H1 (cell line): ENCODE measurements at regions not wholly inside any gene's neighbourhood (a gene's known extent, or its start where the extent isn't known, plus 50 kb on each side); places are given as distances from the start of the nearest gene placed in this dataset.

ENCODE experiments used
- CTCF ChIA-PET: fragments of 300-600 bp; sonication (Branson Sonifier 250); formaldehyde crosslinking; loops from one replicate; lab custom pipeline; 2021; ENCODE audit not compliant: partially characterized antibody; lab: Charles Lee
- POLR2A ChIA-PET: fragments of 300-600 bp; sonication (Branson Sonifier 250); formaldehyde crosslinking; loops from one replicate; lab custom pipeline; 2021; ENCODE audit warnings: inconsistent platforms; ENCODE audit not compliant: partially characterized antibody; lab: Charles Lee
- DNase-seq, 2 experiments: peaks; one replicate each; pipeline versions ENCODE4 v3.0.0 to v3.0.0-alpha.2; 2010 to 2022; ENCODE audit warnings: low spot score in 2 of 2, low read depth in 1 of 2, mixed read lengths in 1 of 2
- FAIRE-seq: peaks from 2 replicates; lab custom pipeline; 2011; peaks lifted over from hg19 to GRCh38; lab: Jason Lieb, UNC
- H2AFZ ChIP-seq: 2 replicates; pipeline ENCODE4 v1.8.1; 2012; ENCODE audit warnings: low read length, inconsistent platforms
- H2AK5ac ChIP-seq: 2 replicates; pipeline ENCODE4 v1.6.1; 2013; ENCODE audit warnings: low read depth, low read length
- H2BK120ac ChIP-seq: replicated peaks from 2 replicates; pipeline ENCODE3; 2013; ENCODE audit warnings: low read depth, low read length, inconsistent platforms
- H2BK12ac ChIP-seq: 2 replicates; pipeline ENCODE4 v1.6.1; 2013; ENCODE audit warnings: low read depth, low read length
- H2BK15ac ChIP-seq: 2 replicates; pipeline ENCODE4 v1.6.1; 2013; ENCODE audit warnings: low read length
- H2BK20ac ChIP-seq: 2 replicates; pipeline ENCODE4 v1.6.1; 2013; ENCODE audit warnings: low read length
- H2BK5ac ChIP-seq: 2 replicates; pipeline ENCODE4 v1.6.1; 2013; ENCODE audit warnings: low read depth, low read length
- H3K14ac ChIP-seq: 2 replicates; pipeline ENCODE4 v1.6.1; 2013; ENCODE audit warnings: inconsistent platforms; ENCODE audit not compliant: insufficient read length
- H3K18ac ChIP-seq: 2 replicates; pipeline ENCODE4 v1.6.1; 2013; ENCODE audit warnings: low read length; ENCODE audit errors: extremely low read depth
- H3K23ac ChIP-seq: 2 replicates; pipeline ENCODE4 v1.6.1; 2013; ENCODE audit warnings: inconsistent platforms; ENCODE audit not compliant: insufficient read length
- H3K23me2 ChIP-seq: 2 replicates; pipeline ENCODE4 v1.6.1; 2013; ENCODE audit warnings: low read depth, low read length
- H3K27ac ChIP-seq: 2 replicates; pipeline ENCODE4 v1.6.1; 2011; ENCODE audit warnings: low read depth, low read length, inconsistent platforms
- H3K27me3 ChIP-seq, 4 experiments: replicated peaks in 1 of 4; 1 replicate in 1 of 4; 2 replicates in 3 of 4; pipeline versions ENCODE4 v1.6.1 to v1.8.1; 2011 to 2013; ENCODE audit warnings: low read length in 3 of 4, mild to moderate bottlenecking in 3 of 4, inconsistent platforms in 2 of 4, mixed read lengths in 2 of 4, moderate library complexity in 1 of 4; ENCODE audit not compliant: control insufficient read depth in 3 of 4, insufficient read depth in 3 of 4; ENCODE audit errors: extremely low read depth in 1 of 4
- H3K36me3 ChIP-seq, 4 experiments: 2 replicates each; pipeline versions ENCODE4 v1.6.1 to v1.8.1; 2011 to 2013; ENCODE audit warnings: mild to moderate bottlenecking in 4 of 4, low read length in 3 of 4, moderate library complexity in 2 of 4, control low read depth in 1 of 4, inconsistent platforms in 1 of 4; ENCODE audit not compliant: insufficient read depth in 4 of 4, control insufficient read depth in 2 of 4
- H3K4ac ChIP-seq: replicated peaks from 2 replicates; pipeline ENCODE3; 2013; ENCODE audit warnings: low read length, low read depth, mixed read lengths, inconsistent platforms; ENCODE audit not compliant: insufficient read length
- H3K4me1 ChIP-seq, 4 experiments: replicated peaks in 1 of 4; 1 replicate in 1 of 4; 2 replicates in 3 of 4; pipeline versions ENCODE4 v1.6.1 to v1.8.1; 2011 to 2013; ENCODE audit warnings: low read length in 3 of 4, inconsistent platforms in 2 of 4, mixed read lengths in 1 of 4; ENCODE audit not compliant: insufficient read depth in 4 of 4, control insufficient read depth in 3 of 4
- H3K4me2 ChIP-seq, 2 experiments: 2 replicates each; pipeline versions ENCODE4 v1.6.1 to v1.8.1; 2011 to 2013; ENCODE audit warnings: low read depth in 2 of 2, low read length in 2 of 2, control low read depth in 1 of 2, inconsistent platforms in 1 of 2, mild to moderate bottlenecking in 1 of 2; ENCODE audit not compliant: insufficient read depth in 1 of 2
- H3K4me3 ChIP-seq, 4 experiments: fragments of 200-600, 300-600 bp in 1 of 4; sonication (generic), shearing (Covaris generic), sonication (Bioruptor Twin) in 1 of 4; 2 replicates each; pipeline versions ENCODE4 v1.5.1 to v1.8.1; 2011 to 2016; ENCODE audit warnings: low read length in 4 of 4, low read depth in 3 of 4, control low read depth in 2 of 4, inconsistent platforms in 2 of 4, mild to moderate bottlenecking in 2 of 4, mixed read lengths in 1 of 4, moderate library complexity in 1 of 4; ENCODE audit not compliant: insufficient read depth in 2 of 4; ENCODE audit errors: extremely low read depth in 1 of 4
- H3K56ac ChIP-seq: replicated peaks from 2 replicates; pipeline ENCODE3; 2013; ENCODE audit warnings: low read depth, mild to moderate bottlenecking, mixed read lengths, low read length, inconsistent platforms; ENCODE audit not compliant: insufficient read length
- H3K79me1 ChIP-seq: 2 replicates; pipeline ENCODE4 v1.6.1; 2013; ENCODE audit warnings: low read depth, low read length, control low read depth
- H3K79me2 ChIP-seq, 2 experiments: 2 replicates each; pipeline versions ENCODE4 v1.6.1 to v1.8.1; 2012 to 2013; ENCODE audit warnings: low read length in 2 of 2, mild to moderate bottlenecking in 2 of 2, inconsistent platforms in 1 of 2; ENCODE audit not compliant: insufficient read depth in 2 of 2, control insufficient read depth in 1 of 2
- H3K9ac ChIP-seq, 4 experiments: replicated peaks in 1 of 4; 1 replicate in 1 of 4; 2 replicates in 3 of 4; pipeline versions ENCODE4 v1.6.1 to v1.8.1; 2011 to 2013; ENCODE audit warnings: low read depth in 3 of 4, low read length in 3 of 4, control low read depth in 2 of 4, mild to moderate bottlenecking in 2 of 4, moderate library complexity in 2 of 4, inconsistent platforms in 1 of 4; ENCODE audit errors: extremely low read depth in 1 of 4
- H3K9me3 ChIP-seq, 2 experiments: 2 replicates each; pipeline versions ENCODE4 v1.6.1 to v1.8.1; 2012 to 2013; ENCODE audit warnings: mild to moderate bottlenecking in 2 of 2, moderate library complexity in 2 of 2, control low read depth in 1 of 2, inconsistent platforms in 1 of 2, low read depth in 1 of 2, low read length in 1 of 2, mixed read lengths in 1 of 2; ENCODE audit not compliant: insufficient read depth in 2 of 2
- H4K20me1 ChIP-seq, 2 experiments: replicated peaks in 1 of 2; 2 replicates each; pipeline versions ENCODE3 to v1.8.1; 2011 to 2013; ENCODE audit warnings: inconsistent platforms in 2 of 2, low read length in 2 of 2, mild to moderate bottlenecking in 1 of 2; ENCODE audit not compliant: insufficient read depth in 2 of 2, control insufficient read depth in 1 of 2
- H4K5ac ChIP-seq: 2 replicates; pipeline ENCODE4 v1.6.1; 2013; ENCODE audit warnings: low read length, low read depth, mixed read lengths, inconsistent platforms; ENCODE audit not compliant: insufficient read length
- H4K8ac ChIP-seq: 2 replicates; pipeline ENCODE4 v1.8.0; 2013; ENCODE audit warnings: mild to moderate bottlenecking, moderate library complexity, low read length, inconsistent platforms; ENCODE audit not compliant: insufficient read depth; ENCODE audit errors: extremely low read depth
- H4K91ac ChIP-seq: replicated peaks from 2 replicates; pipeline ENCODE3; 2013; ENCODE audit warnings: low read length, mixed read lengths, inconsistent platforms; ENCODE audit not compliant: insufficient read length
- CBX5 ChIP-seq: fragments of 300-800, 300-1000 bp; sonication (generic); IDR thresholded peaks from 2 replicates; pipeline ENCODE4 v1.7.1; 2016; ENCODE audit warnings: antibody characterized with exemption, low read length, low read depth
- CTBP2 ChIP-seq: IDR thresholded peaks from 2 replicates; pipeline ENCODE4 v1.7.0; 2011; ENCODE audit warnings: borderline replicate concordance, mild to moderate bottlenecking, moderate library complexity, mixed read lengths, low read length; ENCODE audit not compliant: insufficient read depth, insufficient read length
- CTCF ChIP-seq, 3 experiments: IDR thresholded peaks; 1 replicate in 2 of 3; 2 replicates in 1 of 3; pipeline versions ENCODE4 v1.5.1 to v1.6.1; 2011; ENCODE audit warnings: low read length in 3 of 3, mild to moderate bottlenecking in 3 of 3, inconsistent platforms in 2 of 3, low read depth in 1 of 3, moderate library complexity in 1 of 3; ENCODE audit not compliant: insufficient read depth in 1 of 3; ENCODE audit errors: control extremely low read depth in 1 of 3
- HDAC2 ChIP-seq, 2 experiments: fragments of 300-600 bp in 1 of 2; sonication (generic) in 1 of 2; IDR thresholded peaks; 2 replicates each; pipeline ENCODE4 v1.6.1; 2011 to 2012; ENCODE audit warnings: low read depth in 2 of 2, low read length in 2 of 2, mild to moderate bottlenecking in 2 of 2, moderate library complexity in 2 of 2, borderline replicate concordance in 1 of 2, inconsistent platforms in 1 of 2
- HDAC6 ChIP-seq: IDR thresholded peaks from one replicate; pipeline ENCODE4 v1.7.1; 2012; ENCODE audit warnings: low read depth, mild to moderate bottlenecking, inconsistent platforms, low read length, moderate library complexity
- POLR2AphosphoS5 ChIP-seq: IDR thresholded peaks from 2 replicates; pipeline ENCODE4 v1.6.1; 2011; ENCODE audit warnings: low read depth, low read length
- RAD21 ChIP-seq, 2 experiments: IDR thresholded peaks in 1 of 2; conservative IDR thresholded peaks in 1 of 2; 2 replicates each; pipeline ENCODE4 v1.6.1; 2011; ENCODE audit warnings: low read depth in 2 of 2, low read length in 2 of 2, improper control_type of control experiment in 1 of 2, inconsistent platforms in 1 of 2, mild to moderate bottlenecking in 1 of 2, moderate library complexity in 1 of 2
- RBBP5 ChIP-seq: IDR thresholded peaks from 2 replicates; pipeline ENCODE4 v1.7.1; 2012; ENCODE audit warnings: low read depth, mild to moderate bottlenecking, inconsistent platforms, low read length, moderate library complexity, borderline replicate concordance
- TBP ChIP-seq: IDR thresholded peaks from 2 replicates; pipeline ENCODE4 v1.6.1; 2011; ENCODE audit warnings: low read depth, low read length, improper control_type of control experiment
- WGBS, 2 experiments: shearing (Covaris generic) in 1 of 2; methylation state at CpG; one replicate each; pipeline versions ENCODE4 v1.1.6 to v1.1.7; 2013 to 2015; ENCODE audit warnings: low lambda C conversion rate in 2 of 2, mixed read lengths in 2 of 2, inconsistent platforms in 1 of 2, low coverage in 1 of 2, missing lambda C conversion rate in 1 of 2; ENCODE audit not compliant: insufficient replicate concordance in 2 of 2, insufficient coverage in 1 of 2, insufficient read length in 1 of 2; ENCODE audit errors: extremely low coverage in 1 of 2, missing lambda C conversion rate in 1 of 2; 5-methylcytosine and 5-hydroxymethylcytosine counted together
- TF ChIP-seq, protein P1 (sequence below): IDR thresholded peaks from 2 replicates; pipeline ENCODE4 v1.6.1; 2012; ENCODE audit warnings: inconsistent platforms

DNA sequence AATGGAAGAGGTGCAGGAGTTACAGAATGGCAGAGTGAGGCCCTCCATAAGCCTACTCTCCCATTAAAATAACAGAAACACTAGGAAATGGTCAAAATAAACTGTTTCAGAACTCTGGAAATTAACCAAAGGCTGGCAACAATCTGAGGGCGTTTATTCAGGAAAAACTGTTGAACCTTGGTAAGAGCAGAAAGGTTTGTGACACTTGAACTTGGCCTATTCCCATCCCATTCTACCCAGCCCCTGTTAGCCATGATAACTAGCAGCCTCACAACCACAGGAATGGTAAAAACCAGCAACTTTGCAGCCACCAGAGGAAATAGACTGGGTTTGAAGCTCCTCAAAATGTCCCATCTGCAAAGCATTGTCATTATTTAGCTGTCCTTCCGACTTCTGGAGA is 256.8 kb downstream of the RHOU start:
- H3K9ac ChIP-seq = no peak overlapping the region
- POLR2A ChIA-PET = interaction anchor here (0.6 kb wide), 1 partner anchor 126 kb away, joined by 3 read pairs; no protein-coding TSS in a partner anchor
- 91% methylated on average over 2 of the region's 2 CpGs; no CpG with 5 or more reads in 1 of the 2 experiments for WGBS, 2 experiments
- TF ChIP-seq TBP (no peak), CBX5 (no peak), CTCF (IDR thresholded peaks at IDR 0.05; ENCODE audit: control extremely low read depth in 1 of 3, insufficient read depth in 1 of 3, low read depth in 1 of 3, low read length in 3 of 3) (no peak), RAD21 (IDR thresholded peaks at IDR 0.05 in 1 of 2, conservative IDR thresholded peaks at IDR 0.05 in 1 of 2; ENCODE audit: low read depth in 2 of 2, low read length in 2 of 2) (no peak), POLR2AphosphoS5 (no peak), HDAC2 (IDR thresholded peaks at IDR 0.05; ENCODE audit: borderline replicate concordance in 1 of 2, low read depth in 2 of 2, low read length in 2 of 2) (no peak), CTBP2 (no peak), RBBP5 (no peak), HDAC6 (no peak)
- TF ChIP-seq, protein P1, sequence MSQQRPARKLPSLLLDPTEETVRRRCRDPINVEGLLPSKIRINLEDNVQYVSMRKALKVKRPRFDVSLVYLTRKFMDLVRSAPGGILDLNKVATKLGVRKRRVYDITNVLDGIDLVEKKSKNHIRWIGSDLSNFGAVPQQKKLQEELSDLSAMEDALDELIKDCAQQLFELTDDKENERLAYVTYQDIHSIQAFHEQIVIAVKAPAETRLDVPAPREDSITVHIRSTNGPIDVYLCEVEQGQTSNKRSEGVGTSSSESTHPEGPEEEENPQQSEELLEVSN = no peak

More for the DNA sequence above, 256.8 kb downstream of the RHOU start:
- no peaks in the 10 kb centered on the region for H3K9me3 ChIP-seq
- H3K27ac ChIP-seq = no peak overlapping the region
- no peak overlapping the region for H3K14ac ChIP-seq
- H4K91ac ChIP-seq = no peak overlapping the region
- no peak overlapping the region for H4K8ac ChIP-seq
- H2BK15ac ChIP-seq = no peak overlapping the region
- FAIRE-seq (no peak), DNase-seq (no peak)
- H3K36me3 ChIP-seq = no peaks in the 10 kb centered on the region
- no peaks in the 10 kb centered on the region for H3K23me2 ChIP-seq
- H2AK5ac ChIP-seq = no peak overlapping the region
- peaks cover 0 to 6% (median 5%) of the 10 kb centered on the region in 4 experiments; a peak in 5 of 7 replicates for H3K4me1 ChIP-seq
- no peak overlapping the region for H3K23ac ChIP-seq
- no peak overlapping the region for H2BK20ac ChIP-seq
- no peak overlapping the region for H3K18ac ChIP-seq
- no peak overlapping the region for H3K4ac ChIP-seq
- CTCF ChIA-PET = no interaction called here
- no peak overlapping the region for H3K4me3 ChIP-seq
- no peaks in the 10 kb centered on the region; a peak in 1 of 7 replicates for H3K27me3 ChIP-seq
- no peaks in the 10 kb centered on the region for H3K79me2 ChIP-seq
- H2BK5ac ChIP-seq = no peak overlapping the region
- H3K79me1 ChIP-seq = no peaks in the 10 kb centered on the region
- no peak overlapping the region for H2AFZ ChIP-seq
- H2BK12ac ChIP-seq = no peak overlapping the region
- H2BK120ac ChIP-seq = no peak overlapping the region
- no peak overlapping the region for H4K5ac ChIP-seq
- H3K56ac ChIP-seq = no peak overlapping the region
- H4K20me1 ChIP-seq = no peaks in the 10 kb centered on the region
- no peak overlapping the region for H3K4me2 ChIP-seq
